A549 (cell line): ENCODE measurements at regions not wholly inside any gene's neighbourhood (a gene's known extent, or its start where the extent isn't known, plus 50 kb on each side); places are given as distances from the start of the nearest gene placed in this dataset.

ENCODE experiments used
- ATAC-seq, 2 experiments: fragments of 200-7000 bp in 1 of 2; fragments of >200 bp in 1 of 2; cut with Nextera tagmentation in 1 of 2; cut with Tn5 transposase in 1 of 2; 3 replicates each; pipeline versions ENCODE4 v1.8.0 to v1.9.1; 2018 to 2020; ENCODE audit warnings: mild to moderate bottlenecking in 1 of 2, moderate library complexity in 1 of 2
- CTCF ChIA-PET: fragments of 300-600 bp; sonication (Branson Sonifier 250); formaldehyde crosslinking; extraction: SDS; loops from one replicate; lab custom pipeline; 2021; ENCODE audit warnings: antibody characterized with exemption, inconsistent platforms; lab: Yijun Ruan, JAX
- POLR2A ChIA-PET: fragments of 350-600 bp; formaldehyde crosslinking; extraction: SDS; loops from one replicate; lab custom pipeline; 2021; ENCODE audit warnings: antibody characterized with exemption, inconsistent platforms; lab: Yijun Ruan, JAX
- DNase-seq, 2 experiments: peaks; one replicate each; pipeline versions ENCODE4 v3.0.0 to v3.0.0-alpha.2; 2011 to 2016; ENCODE audit warnings: low read depth in 1 of 2, low spot score in 1 of 2
- FAIRE-seq: peaks from 2 replicates; lab custom pipeline; 2011; peaks lifted over from hg19 to GRCh38; lab: Jason Lieb, UNC
- H3K27ac ChIP-seq, 2 experiments: fragments of >200 bp; sonication (Bioruptor Twin); formaldehyde crosslinking; 3 replicates each; pipeline ENCODE4 v1.5.1; 2016 to 2017
- H3K4me1 ChIP-seq: fragments of >200 bp; sonication (Bioruptor Twin); formaldehyde crosslinking; 3 replicates; pipeline ENCODE4 v1.6.1; 2016
- H3K4me2 ChIP-seq: fragments of >200 bp; sonication (Bioruptor Twin); formaldehyde crosslinking; 3 replicates; pipeline ENCODE4 v1.6.1; 2016
- H3K4me3 ChIP-seq: fragments of >200 bp; sonication (Bioruptor Twin); formaldehyde crosslinking; 3 replicates; pipeline ENCODE4 v1.5.1; 2016
- H3K9me3 ChIP-seq: fragments of >200 bp; sonication (Bioruptor Twin); formaldehyde crosslinking; 3 replicates; pipeline ENCODE4 v1.6.1; 2016
- CEBPB ChIP-seq, 2 experiments: fragments of >200 bp in 1 of 2; sonication (Bioruptor Twin) in 1 of 2; formaldehyde crosslinking in 1 of 2; IDR thresholded peaks; 2 replicates each; pipeline ENCODE4 v1.6.1; 2012 to 2016
- CHD4 ChIP-seq: fragments of 200-600 bp; sonication (generic); IDR thresholded peaks from 2 replicates; pipeline ENCODE4 v1.6.1; 2016; ENCODE audit warnings: antibody characterized with exemption, mild to moderate bottlenecking, borderline replicate concordance
- ESRRA ChIP-seq: fragments of 150-350 bp; IDR thresholded peaks from 2 replicates; pipeline ENCODE4 v1.6.1; 2014; ENCODE audit warnings: mild to moderate bottlenecking, low read length, borderline replicate concordance
- FOSL2 ChIP-seq, 2 experiments: fragments of 450-650 bp in 1 of 2; fragments of >200 bp in 1 of 2; sonication (Bioruptor Twin) in 1 of 2; formaldehyde crosslinking; IDR thresholded peaks; 2 replicates each; pipeline versions ENCODE4 v1.5.0 to v1.6.1; 2016 to 2020; ENCODE audit warnings: mild to moderate bottlenecking in 1 of 2, moderate library complexity in 1 of 2
- FOXS1 ChIP-seq: fragments of 250-450 bp; sonication (Bioruptor Pico); IDR thresholded peaks from 2 replicates; pipeline ENCODE4 v1.5.0; 2020; ENCODE audit warnings: mild to moderate bottlenecking, moderate library complexity
- GATA3 ChIP-seq: IDR thresholded peaks from 2 replicates; pipeline ENCODE4 v1.6.1; 2012; ENCODE audit warnings: borderline replicate concordance
- HEYL ChIP-seq: fragments of 250-450 bp; sonication (Bioruptor Pico); IDR thresholded peaks from 2 replicates; pipeline ENCODE4 v1.8.0; 2021; ENCODE audit warnings: mild to moderate bottlenecking, moderate library complexity
- HOXA7 ChIP-seq: fragments of 250-450 bp; sonication (Bioruptor Pico); IDR thresholded peaks from 2 replicates; pipeline ENCODE4 v1.5.0; 2020; ENCODE audit warnings: mild to moderate bottlenecking, moderate library complexity
- HOXB5 ChIP-seq: fragments of 250-450 bp; sonication (Bioruptor Pico); IDR thresholded peaks from 2 replicates; pipeline ENCODE4 v1.5.0; 2020; ENCODE audit warnings: mild to moderate bottlenecking, moderate library complexity
- JUN ChIP-seq, 2 experiments: fragments of >200 bp; sonication (Bioruptor Twin); formaldehyde crosslinking; IDR thresholded peaks; 2 replicates in 1 of 2; 3 replicates in 1 of 2; pipeline ENCODE4 v1.6.1; 2016 to 2017
- JUNB ChIP-seq: fragments of >200 bp; sonication (Bioruptor Twin); formaldehyde crosslinking; IDR thresholded peaks from 2 replicates; pipeline ENCODE4 v1.6.1; 2016
- MAFK ChIP-seq: fragments of 450-650 bp; IDR thresholded peaks from 2 replicates; pipeline ENCODE4 v1.6.1; 2014; ENCODE audit not compliant: partially characterized antibody
- MAZ ChIP-seq: fragments of 150-350 bp; IDR thresholded peaks from 2 replicates; pipeline ENCODE4 v1.6.1; 2014; ENCODE audit warnings: antibody characterized with exemption, low read depth, low read length, borderline replicate concordance
- MYC ChIP-seq: IDR thresholded peaks from 2 replicates; pipeline ENCODE4 v1.6.1; 2012; ENCODE audit warnings: mild to moderate bottlenecking, inconsistent platforms, low read length, improper control_type of control experiment, borderline replicate concordance
- NPAS2 ChIP-seq: fragments of 250-450 bp; sonication (Bioruptor Pico); IDR thresholded peaks from 2 replicates; pipeline ENCODE4 v1.8.0; 2022; ENCODE audit warnings: mild to moderate bottlenecking, moderate library complexity, borderline replicate concordance
- NR3C1 ChIP-seq: fragments of >200 bp; sonication (Bioruptor Twin); formaldehyde crosslinking; IDR thresholded peaks from 3 replicates; pipeline ENCODE4 v1.6.1; 2017
- PHF8 ChIP-seq: fragments of 200-600 bp; sonication (generic); IDR thresholded peaks from 2 replicates; pipeline ENCODE4 v1.6.1; 2016; ENCODE audit warnings: low read depth, mild to moderate bottlenecking, antibody characterized with exemption, moderate library complexity, borderline replicate concordance
- POLR2A ChIP-seq: IDR thresholded peaks from 2 replicates; pipeline ENCODE4 v1.6.1; 2012; ENCODE audit warnings: mild to moderate bottlenecking, low read length
- SMC3 ChIP-seq: fragments of >200 bp; sonication (Bioruptor Twin); formaldehyde crosslinking; IDR thresholded peaks from 3 replicates; pipeline ENCODE4 v1.6.1; 2018; ENCODE audit warnings: inconsistent platforms
- ZFP36 ChIP-seq: fragments of 450-650 bp; IDR thresholded peaks from 2 replicates; pipeline ENCODE4 v1.6.1; 2014; ENCODE audit warnings: borderline replicate concordance; ENCODE audit not compliant: partially characterized antibody
- ZNF302 ChIP-seq: fragments of 250-450 bp; sonication (Bioruptor Pico); IDR thresholded peaks from 2 replicates; pipeline ENCODE4 v1.9.0; 2021; ENCODE audit warnings: inconsistent platforms, mild to moderate bottlenecking, moderate library complexity
- ZSCAN20 ChIP-seq: fragments of 250-450 bp; sonication (Bioruptor Pico); IDR thresholded peaks from 2 replicates; pipeline ENCODE4 v1.8.0; 2022; ENCODE audit warnings: mild to moderate bottlenecking, moderate library complexity
- WGBS: methylation state at CpG from one replicate; pipeline ENCODE4 v1.1.6; 2017; ENCODE audit errors: missing lambda C conversion rate; 5-methylcytosine and 5-hydroxymethylcytosine counted together
- TF ChIP-seq, protein P1 (sequence below): fragments of 250-450 bp; sonication (Bioruptor Pico); IDR thresholded peaks from 2 replicates; pipeline ENCODE4 v1.5.0; 2021; ENCODE audit warnings: mild to moderate bottlenecking, moderate library complexity, borderline replicate concordance
- TF ChIP-seq, protein P2 (sequence below): IDR thresholded peaks from 2 replicates; pipeline ENCODE4 v1.6.1; 2012; ENCODE audit warnings: low read depth, borderline replicate concordance
- TF ChIP-seq, protein P3 (sequence below): fragments of 250-450 bp; sonication (Bioruptor Pico); IDR thresholded peaks from 2 replicates; pipeline ENCODE4 v1.5.0; 2020; ENCODE audit warnings: low read depth, mild to moderate bottlenecking, moderate library complexity
- TF ChIP-seq, protein P4 (sequence below): fragments of 450-650 bp; IDR thresholded peaks from 2 replicates; pipeline ENCODE4 v1.6.1; 2014; ENCODE audit warnings: antibody characterized with exemption
- TF ChIP-seq, protein P5 (sequence below): fragments of >200 bp; sonication (Bioruptor Twin); formaldehyde crosslinking; IDR thresholded peaks from 2 replicates; pipeline ENCODE4 v1.6.1; 2016

DNA sequence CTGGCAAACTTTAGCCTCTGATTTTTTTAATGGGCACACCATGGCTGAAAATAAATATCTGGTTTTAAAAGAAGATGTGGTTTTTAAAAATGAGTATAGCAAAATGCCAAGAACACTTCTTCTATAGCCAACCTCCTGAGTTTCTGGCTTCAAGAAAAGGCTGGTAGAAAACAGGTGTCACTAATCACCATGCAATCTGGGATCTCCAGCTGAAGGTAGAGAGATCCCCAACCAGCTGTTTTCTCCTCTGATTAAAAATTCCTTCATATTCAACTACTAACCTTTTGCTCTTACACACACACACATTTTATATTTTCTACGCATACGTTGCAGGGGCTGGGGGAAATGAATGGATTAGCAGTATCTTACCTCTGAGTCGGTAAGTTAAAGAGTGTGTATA is 279.6 kb upstream of the ROBO2 start:
- TF ChIP-seq MAFK (no peak), GATA3 (no peak), JUN (IDR thresholded peaks at IDR 0.05) (no peak), HEYL (CRISPR knock-in tag) (no peak), POLR2A (no peak), HOXA7 (CRISPR knock-in tag) (no peak), NR3C1 (no peak), SMC3 (no peak), CHD4 (no peak), ZSCAN20 (CRISPR knock-in tag) (no peak), ESRRA (no peak), JUNB (no peak), FOXS1 (CRISPR knock-in tag) (no peak)
- TF ChIP-seq, protein P1, sequence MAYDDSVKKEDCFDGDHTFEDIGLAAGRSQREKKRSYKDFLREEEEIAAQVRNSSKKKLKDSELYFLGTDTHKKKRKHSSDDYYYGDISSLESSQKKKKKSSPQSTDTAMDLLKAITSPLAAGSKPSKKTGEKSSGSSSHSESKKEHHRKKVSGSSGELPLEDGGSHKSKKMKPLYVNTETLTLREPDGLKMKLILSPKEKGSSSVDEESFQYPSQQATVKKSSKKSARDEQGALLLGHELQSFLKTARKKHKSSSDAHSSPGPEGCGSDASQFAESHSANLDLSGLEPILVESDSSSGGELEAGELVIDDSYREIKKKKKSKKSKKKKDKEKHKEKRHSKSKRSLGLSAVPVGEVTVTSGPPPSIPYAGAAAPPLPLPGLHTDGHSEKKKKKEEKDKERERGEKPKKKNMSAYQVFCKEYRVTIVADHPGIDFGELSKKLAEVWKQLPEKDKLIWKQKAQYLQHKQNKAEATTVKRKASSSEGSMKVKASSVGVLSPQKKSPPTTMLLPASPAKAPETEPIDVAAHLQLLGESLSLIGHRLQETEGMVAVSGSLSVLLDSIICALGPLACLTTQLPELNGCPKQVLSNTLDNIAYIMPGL (CRISPR knock-in tag), result no peak
- TF ChIP-seq, protein P2, sequence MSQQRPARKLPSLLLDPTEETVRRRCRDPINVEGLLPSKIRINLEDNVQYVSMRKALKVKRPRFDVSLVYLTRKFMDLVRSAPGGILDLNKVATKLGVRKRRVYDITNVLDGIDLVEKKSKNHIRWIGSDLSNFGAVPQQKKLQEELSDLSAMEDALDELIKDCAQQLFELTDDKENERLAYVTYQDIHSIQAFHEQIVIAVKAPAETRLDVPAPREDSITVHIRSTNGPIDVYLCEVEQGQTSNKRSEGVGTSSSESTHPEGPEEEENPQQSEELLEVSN, result no peak
- TF ChIP-seq, protein P3, sequence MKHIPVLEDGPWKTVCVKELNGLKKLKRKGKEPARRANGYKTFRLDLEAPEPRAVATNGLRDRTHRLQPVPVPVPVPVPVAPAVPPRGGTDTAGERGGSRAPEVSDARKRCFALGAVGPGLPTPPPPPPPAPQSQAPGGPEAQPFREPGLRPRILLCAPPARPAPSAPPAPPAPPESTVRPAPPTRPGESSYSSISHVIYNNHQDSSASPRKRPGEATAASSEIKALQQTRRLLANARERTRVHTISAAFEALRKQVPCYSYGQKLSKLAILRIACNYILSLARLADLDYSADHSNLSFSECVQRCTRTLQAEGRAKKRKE (CRISPR knock-in tag), result no peak
- TF ChIP-seq, all 56 proteins: peak for 0
- Histone ChIP-seq H3K9me3 (no peaks in the 10 kb centered on the region), H3K4me3 (no peak overlapping the region), H3K4me1 (no peaks in the 10 kb centered on the region), H3K27ac (no peak overlapping the region), H3K4me2 (no peak overlapping the region)
- DNase-seq, result no peak
- POLR2A ChIA-PET, result no interaction called here
- WGBS, result 64% methylated on average over 3 of the region's 3 CpGs
- CTCF ChIA-PET, result no interaction called here
- FAIRE-seq, result no peak
- ATAC-seq, result no peak

DNA sequence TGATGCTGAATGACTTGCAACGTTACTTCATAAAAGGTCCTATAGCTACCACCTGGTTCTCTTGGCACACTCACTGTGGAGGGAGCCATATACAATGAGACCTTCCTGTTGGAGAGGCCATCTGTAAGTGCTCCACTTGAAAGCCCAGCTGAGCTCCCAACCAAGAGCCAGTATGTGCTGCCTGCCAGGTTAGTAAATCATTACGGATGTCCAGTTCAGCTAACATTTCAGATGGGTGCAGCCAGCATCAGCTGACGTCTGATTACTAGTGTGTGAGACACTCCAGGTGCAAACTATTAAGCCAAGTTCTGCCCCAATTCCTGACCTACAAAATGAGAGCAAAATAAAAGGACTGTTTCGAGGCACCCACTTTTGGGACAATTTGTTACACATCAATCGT is 274.4 kb upstream of the ROBO2 start:
- 4% methylated on average over 5 of the region's 5 CpGs for WGBS
- POLR2A ChIA-PET, result no interaction called here
- H3K4me3 ChIP-seq, result no peak overlapping the region
- no peak for FAIRE-seq
- H3K4me2 ChIP-seq, result no peak overlapping the region
- H3K27ac ChIP-seq, result no peak overlapping the region
- no peak for TF ChIP-seq NPAS2 (CRISPR knock-in tag)
- no peak for TF ChIP-seq MAFK
- TF ChIP-seq FOSL2 (IDR thresholded peaks at IDR 0.05), result no peak
- TF ChIP-seq FOSL2 (CRISPR knock-in tag; IDR thresholded peaks at IDR 0.05), result no peak
- no peak for TF ChIP-seq NR3C1
- TF ChIP-seq MAZ, result no peak
- no peak for TF ChIP-seq PHF8
- no peak for TF ChIP-seq CEBPB (IDR thresholded peaks at IDR 0.05)
- TF ChIP-seq POLR2A, result no peak
- no peak for TF ChIP-seq ZNF302 (CRISPR knock-in tag)
- TF ChIP-seq, protein P4, sequence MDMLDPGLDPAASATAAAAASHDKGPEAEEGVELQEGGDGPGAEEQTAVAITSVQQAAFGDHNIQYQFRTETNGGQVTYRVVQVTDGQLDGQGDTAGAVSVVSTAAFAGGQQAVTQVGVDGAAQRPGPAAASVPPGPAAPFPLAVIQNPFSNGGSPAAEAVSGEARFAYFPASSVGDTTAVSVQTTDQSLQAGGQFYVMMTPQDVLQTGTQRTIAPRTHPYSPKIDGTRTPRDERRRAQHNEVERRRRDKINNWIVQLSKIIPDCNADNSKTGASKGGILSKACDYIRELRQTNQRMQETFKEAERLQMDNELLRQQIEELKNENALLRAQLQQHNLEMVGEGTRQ, result no peak
- TF ChIP-seq JUNB, result no peak
- TF ChIP-seq ZFP36, result no peak
- TF ChIP-seq, protein P1 (CRISPR knock-in tag), result no peak
- TF ChIP-seq HEYL (CRISPR knock-in tag), result no peak
- TF ChIP-seq SMC3, result no peak
- TF ChIP-seq HOXB5, result no peak
- no peak for TF ChIP-seq MYC
- TF ChIP-seq, protein P5, sequence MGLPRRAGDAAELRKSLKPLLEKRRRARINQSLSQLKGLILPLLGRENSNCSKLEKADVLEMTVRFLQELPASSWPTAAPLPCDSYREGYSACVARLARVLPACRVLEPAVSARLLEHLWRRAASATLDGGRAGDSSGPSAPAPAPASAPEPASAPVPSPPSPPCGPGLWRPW, result no peak
- TF ChIP-seq, all 56 proteins: peak for 0
- CTCF ChIA-PET, result no interaction called here
- Histone ChIP-seq H3K9me3 (no peaks in the 10 kb centered on the region), H3K4me1 (no peaks in the 10 kb centered on the region)
- ATAC-seq (no peak), DNase-seq (no peak)
